A549 (cell line): ENCODE measurements at regions not wholly inside any gene's neighbourhood (a gene's known extent, or its start where the extent isn't known, plus 50 kb on each side); places are given as distances from the start of the nearest gene placed in this dataset.

Experiments used
- ATAC-seq, 2 experiments: fragments of 200-7000 bp in 1 of 2; fragments of >200 bp in 1 of 2; cut with Nextera tagmentation in 1 of 2; cut with Tn5 transposase in 1 of 2; 3 replicates each; pipeline versions ENCODE4 v1.8.0 to v1.9.1; 2018 to 2020; ENCODE audit warnings: mild to moderate bottlenecking in 1 of 2, moderate library complexity in 1 of 2
- CTCF ChIA-PET: fragments of 300-600 bp; sonication (Branson Sonifier 250); formaldehyde crosslinking; extraction: SDS; loops from one replicate; lab custom pipeline; 2021; ENCODE audit warnings: antibody characterized with exemption, inconsistent platforms; lab: Yijun Ruan, JAX
- POLR2A ChIA-PET: fragments of 350-600 bp; formaldehyde crosslinking; extraction: SDS; loops from one replicate; lab custom pipeline; 2021; ENCODE audit warnings: antibody characterized with exemption, inconsistent platforms; lab: Yijun Ruan, JAX
- DNase-seq, 2 experiments: peaks; one replicate each; pipeline versions ENCODE4 v3.0.0 to v3.0.0-alpha.2; 2011 to 2016; ENCODE audit warnings: low read depth in 1 of 2, low spot score in 1 of 2
- FAIRE-seq: peaks from 2 replicates; lab custom pipeline; 2011; peaks lifted over from hg19 to GRCh38; lab: Jason Lieb, UNC
- H3K27ac ChIP-seq, 2 experiments: fragments of >200 bp; sonication (Bioruptor Twin); formaldehyde crosslinking; 3 replicates each; pipeline ENCODE4 v1.5.1; 2016 to 2017
- H3K4me1 ChIP-seq: fragments of >200 bp; sonication (Bioruptor Twin); formaldehyde crosslinking; 3 replicates; pipeline ENCODE4 v1.6.1; 2016
- H3K4me2 ChIP-seq: fragments of >200 bp; sonication (Bioruptor Twin); formaldehyde crosslinking; 3 replicates; pipeline ENCODE4 v1.6.1; 2016
- H3K4me3 ChIP-seq: fragments of >200 bp; sonication (Bioruptor Twin); formaldehyde crosslinking; 3 replicates; pipeline ENCODE4 v1.5.1; 2016
- H3K9me3 ChIP-seq: fragments of >200 bp; sonication (Bioruptor Twin); formaldehyde crosslinking; 3 replicates; pipeline ENCODE4 v1.6.1; 2016
- BHLHE40 ChIP-seq: IDR thresholded peaks from 2 replicates; pipeline ENCODE4 v1.6.1; 2012; ENCODE audit warnings: low read depth, low read length, inconsistent platforms
- CEBPB ChIP-seq, 2 experiments: fragments of >200 bp in 1 of 2; sonication (Bioruptor Twin) in 1 of 2; formaldehyde crosslinking in 1 of 2; IDR thresholded peaks; 2 replicates each; pipeline ENCODE4 v1.6.1; 2012 to 2016
- EHF ChIP-seq: fragments of 250-450 bp; sonication (Bioruptor Pico); IDR thresholded peaks from 2 replicates; pipeline ENCODE4 v1.5.0; 2020; ENCODE audit warnings: mild to moderate bottlenecking
- EHMT2 ChIP-seq: fragments of 200-600 bp; sonication (generic); IDR thresholded peaks from 2 replicates; pipeline ENCODE4 v1.6.1; 2016; ENCODE audit warnings: antibody characterized with exemption, low read depth, mild to moderate bottlenecking, moderate library complexity
- FOSB ChIP-seq: fragments of 250-450 bp; sonication (Bioruptor Pico); IDR thresholded peaks from 2 replicates; pipeline ENCODE4 v1.5.0; 2020; ENCODE audit warnings: mild to moderate bottlenecking, moderate library complexity
- FOSL2 ChIP-seq, 2 experiments: fragments of 450-650 bp in 1 of 2; fragments of >200 bp in 1 of 2; sonication (Bioruptor Twin) in 1 of 2; formaldehyde crosslinking; IDR thresholded peaks; 2 replicates each; pipeline versions ENCODE4 v1.5.0 to v1.6.1; 2016 to 2020; ENCODE audit warnings: mild to moderate bottlenecking in 1 of 2, moderate library complexity in 1 of 2
- FOXS1 ChIP-seq: fragments of 250-450 bp; sonication (Bioruptor Pico); IDR thresholded peaks from 2 replicates; pipeline ENCODE4 v1.5.0; 2020; ENCODE audit warnings: mild to moderate bottlenecking, moderate library complexity
- HDAC2 ChIP-seq: fragments of 200-600 bp; sonication (generic); IDR thresholded peaks from 2 replicates; pipeline ENCODE4 v1.6.1; 2016
- HOXB5 ChIP-seq: fragments of 250-450 bp; sonication (Bioruptor Pico); IDR thresholded peaks from 2 replicates; pipeline ENCODE4 v1.5.0; 2020; ENCODE audit warnings: mild to moderate bottlenecking, moderate library complexity
- JUNB ChIP-seq: fragments of >200 bp; sonication (Bioruptor Twin); formaldehyde crosslinking; IDR thresholded peaks from 2 replicates; pipeline ENCODE4 v1.6.1; 2016
- MAZ ChIP-seq: fragments of 150-350 bp; IDR thresholded peaks from 2 replicates; pipeline ENCODE4 v1.6.1; 2014; ENCODE audit warnings: antibody characterized with exemption, low read depth, low read length, borderline replicate concordance
- NFE2L2 ChIP-seq: fragments of 150-350 bp; conservative IDR thresholded peaks from 2 replicates; pipeline ENCODE4 v1.6.1; 2014; ENCODE audit warnings: low read length
- NPAS2 ChIP-seq: fragments of 250-450 bp; sonication (Bioruptor Pico); IDR thresholded peaks from 2 replicates; pipeline ENCODE4 v1.8.0; 2022; ENCODE audit warnings: mild to moderate bottlenecking, moderate library complexity, borderline replicate concordance
- PHF8 ChIP-seq: fragments of 200-600 bp; sonication (generic); IDR thresholded peaks from 2 replicates; pipeline ENCODE4 v1.6.1; 2016; ENCODE audit warnings: low read depth, mild to moderate bottlenecking, antibody characterized with exemption, moderate library complexity, borderline replicate concordance
- RFX5 ChIP-seq: fragments of 450-650 bp; IDR thresholded peaks from 2 replicates; pipeline ENCODE4 v1.7.1; 2014; ENCODE audit warnings: antibody characterized with exemption, mild to moderate bottlenecking, moderate library complexity
- RNF2 ChIP-seq: fragments of 200-600 bp; sonication (generic); IDR thresholded peaks from 2 replicates; pipeline ENCODE4 v1.6.1; 2016; ENCODE audit warnings: low read depth, mild to moderate bottlenecking, antibody characterized with exemption, moderate library complexity, borderline replicate concordance
- SREBF2 ChIP-seq: fragments of 450-650 bp; IDR thresholded peaks from 2 replicates; pipeline ENCODE4 v1.6.1; 2014; ENCODE audit warnings: mild to moderate bottlenecking, moderate library complexity
- TFCP2L1 ChIP-seq: fragments of 250-450 bp; sonication (Bioruptor Pico); IDR thresholded peaks from 2 replicates; pipeline ENCODE4 v1.5.0; 2021; ENCODE audit warnings: mild to moderate bottlenecking
- TP53 ChIP-seq: fragments of 250-450 bp; sonication (Bioruptor Pico); IDR thresholded peaks from 2 replicates; pipeline ENCODE4 v1.5.0; 2021; ENCODE audit warnings: mild to moderate bottlenecking, moderate library complexity
- ZC3H11A ChIP-seq: fragments of 450-650 bp; IDR thresholded peaks from 2 replicates; pipeline ENCODE4 v1.6.1; 2014; ENCODE audit warnings: antibody characterized with exemption, mild to moderate bottlenecking
- WGBS: methylation state at CpG from one replicate; pipeline ENCODE4 v1.1.6; 2017; ENCODE audit errors: missing lambda C conversion rate; 5-methylcytosine and 5-hydroxymethylcytosine counted together
- TF ChIP-seq, protein P1 (sequence below): fragments of 250-450 bp; sonication (Bioruptor Pico); IDR thresholded peaks from 2 replicates; pipeline ENCODE4 v1.5.0; 2021; ENCODE audit warnings: mild to moderate bottlenecking, moderate library complexity, borderline replicate concordance
- TF ChIP-seq, protein P2 (sequence below): IDR thresholded peaks from 2 replicates; pipeline ENCODE4 v1.6.1; 2012
- TF ChIP-seq, protein P3 (sequence below): IDR thresholded peaks from 2 replicates; pipeline ENCODE4 v1.6.1; 2012
- TF ChIP-seq, protein P4 (sequence below): fragments of 200-600 bp; sonication (generic); IDR thresholded peaks from 2 replicates; pipeline ENCODE4 v1.6.1; 2016; ENCODE audit warnings: antibody characterized with exemption, mild to moderate bottlenecking, moderate library complexity

DNA sequence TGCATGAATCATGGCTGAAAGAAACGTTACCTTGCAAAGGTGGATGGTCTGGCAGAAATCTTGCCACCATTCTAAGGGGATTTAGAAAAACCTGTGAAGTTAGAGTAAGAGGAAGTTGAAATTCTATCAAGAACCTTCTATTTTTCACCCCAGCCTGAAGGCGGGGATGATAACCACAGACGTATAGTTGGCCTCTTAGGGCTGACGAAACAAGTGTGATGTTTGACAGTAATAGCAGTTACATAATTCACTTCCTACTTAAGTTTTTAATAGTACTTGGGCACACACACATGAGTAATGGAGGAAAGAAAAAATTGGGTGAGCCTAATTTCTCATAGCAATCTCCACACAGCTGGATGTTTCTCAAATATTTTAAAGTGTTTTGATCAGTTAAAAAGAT, 336.6 kb upstream of the SALL3 start:
- no peak for ATAC-seq

DNA sequence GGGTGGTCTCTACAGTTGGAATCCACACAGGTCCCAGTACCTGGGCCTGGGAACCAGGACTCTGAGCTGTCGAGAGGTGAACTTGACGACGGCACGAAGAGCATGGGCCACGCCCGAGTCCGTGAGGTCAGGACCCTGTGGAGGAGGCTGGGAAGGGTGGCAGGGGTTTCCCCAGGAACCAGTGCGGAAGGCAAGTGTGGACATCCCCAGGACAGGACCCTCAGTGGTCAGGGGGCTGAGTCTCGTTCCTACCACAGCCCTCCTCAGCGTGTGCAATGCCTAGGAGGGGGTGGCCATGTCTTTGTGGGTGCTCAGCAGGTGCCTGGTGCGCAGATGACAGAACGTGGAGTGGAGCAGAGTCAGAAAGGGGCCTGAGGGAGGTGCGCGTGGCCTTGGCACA, 335.6 kb upstream of the SALL3 start:
- no peak for FAIRE-seq
- CTCF ChIA-PET: no interaction called here

More for the DNA sequence above, 336.6 kb upstream of the SALL3 start:
- no peak for DNase-seq
- H3K27ac ChIP-seq: no peak overlapping the region
- H3K4me3 ChIP-seq: no peak overlapping the region
- H3K9me3 ChIP-seq: no peaks in the 10 kb centered on the region
- no peaks in the 10 kb centered on the region for H3K4me1 ChIP-seq
- POLR2A ChIA-PET: no interaction called here
- TF ChIP-seq, protein P1, sequence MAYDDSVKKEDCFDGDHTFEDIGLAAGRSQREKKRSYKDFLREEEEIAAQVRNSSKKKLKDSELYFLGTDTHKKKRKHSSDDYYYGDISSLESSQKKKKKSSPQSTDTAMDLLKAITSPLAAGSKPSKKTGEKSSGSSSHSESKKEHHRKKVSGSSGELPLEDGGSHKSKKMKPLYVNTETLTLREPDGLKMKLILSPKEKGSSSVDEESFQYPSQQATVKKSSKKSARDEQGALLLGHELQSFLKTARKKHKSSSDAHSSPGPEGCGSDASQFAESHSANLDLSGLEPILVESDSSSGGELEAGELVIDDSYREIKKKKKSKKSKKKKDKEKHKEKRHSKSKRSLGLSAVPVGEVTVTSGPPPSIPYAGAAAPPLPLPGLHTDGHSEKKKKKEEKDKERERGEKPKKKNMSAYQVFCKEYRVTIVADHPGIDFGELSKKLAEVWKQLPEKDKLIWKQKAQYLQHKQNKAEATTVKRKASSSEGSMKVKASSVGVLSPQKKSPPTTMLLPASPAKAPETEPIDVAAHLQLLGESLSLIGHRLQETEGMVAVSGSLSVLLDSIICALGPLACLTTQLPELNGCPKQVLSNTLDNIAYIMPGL (CRISPR knock-in tag): no peak
- TF ChIP-seq TFCP2L1 (CRISPR knock-in tag): no peak
- no peak for TF ChIP-seq MAZ
- TF ChIP-seq JUNB: no peak
- no peak for TF ChIP-seq NPAS2 (CRISPR knock-in tag)
- no peak for TF ChIP-seq EHMT2
- TF ChIP-seq HOXB5 (CRISPR knock-in tag): no peak
- no peak for TF ChIP-seq ZC3H11A
- TF ChIP-seq, protein P2, sequence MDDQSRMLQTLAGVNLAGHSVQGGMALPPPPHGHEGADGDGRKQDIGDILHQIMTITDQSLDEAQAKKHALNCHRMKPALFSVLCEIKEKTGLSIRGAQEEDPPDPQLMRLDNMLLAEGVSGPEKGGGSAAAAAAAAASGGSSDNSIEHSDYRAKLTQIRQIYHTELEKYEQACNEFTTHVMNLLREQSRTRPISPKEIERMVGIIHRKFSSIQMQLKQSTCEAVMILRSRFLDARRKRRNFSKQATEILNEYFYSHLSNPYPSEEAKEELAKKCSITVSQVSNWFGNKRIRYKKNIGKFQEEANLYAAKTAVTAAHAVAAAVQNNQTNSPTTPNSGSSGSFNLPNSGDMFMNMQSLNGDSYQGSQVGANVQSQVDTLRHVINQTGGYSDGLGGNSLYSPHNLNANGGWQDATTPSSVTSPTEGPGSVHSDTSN: no peak
- TF ChIP-seq HDAC2: no peak
- TF ChIP-seq, protein P3, sequence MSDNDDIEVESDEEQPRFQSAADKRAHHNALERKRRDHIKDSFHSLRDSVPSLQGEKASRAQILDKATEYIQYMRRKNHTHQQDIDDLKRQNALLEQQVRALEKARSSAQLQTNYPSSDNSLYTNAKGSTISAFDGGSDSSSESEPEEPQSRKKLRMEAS: no peak
- no peak for TF ChIP-seq FOSB (CRISPR knock-in tag)
- TF ChIP-seq NFE2L2: no peak
- TF ChIP-seq, all 56 proteins: peak for 0
- H3K4me2 ChIP-seq: no peak overlapping the region
- 10% methylated on average over 4 of the region's 4 CpGs for WGBS
- CTCF ChIA-PET: no interaction called here
- no peak for FAIRE-seq

More for the DNA sequence above, 335.6 kb upstream of the SALL3 start:
- Histone ChIP-seq H3K27ac (no peak overlapping the region), H3K4me2 (no peak overlapping the region), H3K4me1 (no peaks in the 10 kb centered on the region), H3K4me3 (no peak overlapping the region), H3K9me3 (no peaks in the 10 kb centered on the region)
- 57% methylated on average over 4 of the region's 14 CpGs for WGBS
- DNase-seq (no peak), ATAC-seq (no peak)
- TF ChIP-seq, protein P1 (CRISPR knock-in tag): no peak
- TF ChIP-seq FOSB (CRISPR knock-in tag): no peak
- TF ChIP-seq, protein P2: no peak
- TF ChIP-seq TP53: no peak
- TF ChIP-seq FOSL2 (IDR thresholded peaks at IDR 0.05): no peak
- TF ChIP-seq FOSL2 (CRISPR knock-in tag; IDR thresholded peaks at IDR 0.05): no peak
- TF ChIP-seq RNF2: no peak
- no peak for TF ChIP-seq SREBF2
- no peak for TF ChIP-seq BHLHE40
- no peak for TF ChIP-seq PHF8
- TF ChIP-seq RFX5: no peak
- TF ChIP-seq, protein P4, sequence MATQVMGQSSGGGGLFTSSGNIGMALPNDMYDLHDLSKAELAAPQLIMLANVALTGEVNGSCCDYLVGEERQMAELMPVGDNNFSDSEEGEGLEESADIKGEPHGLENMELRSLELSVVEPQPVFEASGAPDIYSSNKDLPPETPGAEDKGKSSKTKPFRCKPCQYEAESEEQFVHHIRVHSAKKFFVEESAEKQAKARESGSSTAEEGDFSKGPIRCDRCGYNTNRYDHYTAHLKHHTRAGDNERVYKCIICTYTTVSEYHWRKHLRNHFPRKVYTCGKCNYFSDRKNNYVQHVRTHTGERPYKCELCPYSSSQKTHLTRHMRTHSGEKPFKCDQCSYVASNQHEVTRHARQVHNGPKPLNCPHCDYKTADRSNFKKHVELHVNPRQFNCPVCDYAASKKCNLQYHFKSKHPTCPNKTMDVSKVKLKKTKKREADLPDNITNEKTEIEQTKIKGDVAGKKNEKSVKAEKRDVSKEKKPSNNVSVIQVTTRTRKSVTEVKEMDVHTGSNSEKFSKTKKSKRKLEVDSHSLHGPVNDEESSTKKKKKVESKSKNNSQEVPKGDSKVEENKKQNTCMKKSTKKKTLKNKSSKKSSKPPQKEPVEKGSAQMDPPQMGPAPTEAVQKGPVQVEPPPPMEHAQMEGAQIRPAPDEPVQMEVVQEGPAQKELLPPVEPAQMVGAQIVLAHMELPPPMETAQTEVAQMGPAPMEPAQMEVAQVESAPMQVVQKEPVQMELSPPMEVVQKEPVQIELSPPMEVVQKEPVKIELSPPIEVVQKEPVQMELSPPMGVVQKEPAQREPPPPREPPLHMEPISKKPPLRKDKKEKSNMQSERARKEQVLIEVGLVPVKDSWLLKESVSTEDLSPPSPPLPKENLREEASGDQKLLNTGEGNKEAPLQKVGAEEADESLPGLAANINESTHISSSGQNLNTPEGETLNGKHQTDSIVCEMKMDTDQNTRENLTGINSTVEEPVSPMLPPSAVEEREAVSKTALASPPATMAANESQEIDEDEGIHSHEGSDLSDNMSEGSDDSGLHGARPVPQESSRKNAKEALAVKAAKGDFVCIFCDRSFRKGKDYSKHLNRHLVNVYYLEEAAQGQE: no peak
- TF ChIP-seq CEBPB (IDR thresholded peaks at IDR 0.05): no peak
- TF ChIP-seq EHF (CRISPR knock-in tag): no peak
- no peak for TF ChIP-seq FOXS1
- POLR2A ChIA-PET: no interaction called here
